H1 (cell line): ENCODE measurements at regions not wholly inside any gene's neighbourhood (a gene's known extent, or its start where the extent isn't known, plus 50 kb on each side); places are given as distances from the start of the nearest gene placed in this dataset.

ENCODE experiments used
- POU5F1 ChIP-seq: IDR thresholded peaks from 2 replicates; pipeline ENCODE4 v1.6.1; 2011; ENCODE audit warnings: low read depth, mild to moderate bottlenecking, low read length, moderate library complexity
- SP4 ChIP-seq: IDR thresholded peaks from 2 replicates; pipeline ENCODE4 v1.6.1; 2012; ENCODE audit warnings: low read length, inconsistent platforms

DNA sequence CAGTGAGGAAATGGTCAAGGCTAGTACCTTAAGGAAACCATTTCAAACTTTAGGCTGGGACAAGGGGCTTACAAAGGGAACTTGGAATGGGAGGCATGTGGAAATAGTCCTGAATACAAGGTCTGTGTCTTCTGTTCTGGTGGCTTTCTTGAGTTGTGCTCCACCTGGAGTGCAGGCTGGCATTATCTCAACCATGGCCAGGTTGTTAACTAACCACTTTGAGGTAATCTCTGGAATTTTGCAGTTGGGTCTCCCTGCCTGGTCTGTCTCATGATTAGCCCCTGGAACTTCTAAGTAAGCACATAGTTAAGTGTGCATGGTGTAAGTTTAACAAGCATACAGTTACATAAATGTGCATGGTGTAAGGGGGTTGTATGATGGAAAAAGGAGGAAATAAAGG lies 77.5 kb downstream of the PCDH18 start (continued):
- TF ChIP-seq POU5F1 (no peak), SP4 (no peak)
